Activated T-helper 1 cell treated with anti-CD3 and anti-CD28 coated beads, Interleukin-12 subunit alpha, Interleukin-12 subunit beta, Interleukin-2, Interleukin-4 antibody, amounts not matched to agents 30 ng/mL and 10 ng/mL and 1 ng/mL, durations not matched to agents 14 hours and 24 hours and 36 hours (primary cell): ENCODE measurements at regions not wholly inside any gene's neighbourhood (a gene's known extent, or its start where the extent isn't known, plus 50 kb on each side); places are given as distances from the start of the nearest gene placed in this dataset.

Source experiments
- DNase-seq: peaks from one replicate; pipeline ENCODE4 v3.0.0; 2021; ENCODE audit warnings: low spot score
- H3K27ac Mint-ChIP-seq: one replicate; pipeline ENCODE4 v1.8.0; 2021; ENCODE audit warnings: mild to moderate bottlenecking, mixed read lengths
- H3K27me3 Mint-ChIP-seq: one replicate; pipeline ENCODE4 v1.8.0; 2022; ENCODE audit warnings: mild to moderate bottlenecking, moderate library complexity, mixed read lengths; ENCODE audit not compliant: insufficient read depth
- H3K36me3 Mint-ChIP-seq: one replicate; pipeline ENCODE4 v1.8.0; 2021; ENCODE audit warnings: low read depth, mixed read lengths
- H3K4me1 Mint-ChIP-seq: one replicate; pipeline ENCODE4 v1.8.0; 2021; ENCODE audit warnings: low read depth, mixed read lengths
- H3K4me3 Mint-ChIP-seq: one replicate; pipeline ENCODE4 v1.8.0; 2021; ENCODE audit warnings: mild to moderate bottlenecking, moderate library complexity, mixed read lengths
- H3K9me3 Mint-ChIP-seq: one replicate; pipeline ENCODE4 v1.8.0; 2021; ENCODE audit warnings: mixed read lengths
- intact Hi-C: fragments of 100-400 bp; cut with micrococcal nuclease; formaldehyde crosslinking; loops from one replicate; pipeline ENCODE4 v1.15.1; 2024

DNA sequence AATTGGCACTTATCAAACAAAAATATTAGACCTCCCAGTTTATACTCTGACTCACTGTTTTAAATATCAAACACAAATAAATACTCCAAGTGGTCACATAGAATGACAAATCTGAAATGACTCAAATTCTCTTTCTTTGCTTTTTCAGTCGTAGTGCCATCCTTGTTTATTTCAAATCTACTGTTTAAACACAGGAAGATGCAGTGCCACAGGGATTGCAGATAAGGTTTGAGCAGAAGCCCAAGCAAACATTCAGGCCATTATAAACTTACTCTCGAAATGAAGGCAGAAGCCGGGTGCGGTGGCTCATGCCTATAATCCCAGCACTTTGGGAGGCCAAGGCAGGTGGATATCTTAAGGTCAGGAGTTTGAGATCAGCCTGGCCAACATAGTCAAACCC, 255.4 kb upstream of the PLXNA2 start:
- H3K4me3 Mint-ChIP-seq: no peak overlapping the region
- H3K27me3 Mint-ChIP-seq: no peaks in the 10 kb centered on the region
- intact Hi-C loops: no loop called here
- H3K9me3 Mint-ChIP-seq: no peaks in the 10 kb centered on the region
- DNase-seq: no peak
- H3K27ac Mint-ChIP-seq: no peak overlapping the region
- no peaks in the 10 kb centered on the region for H3K4me1 Mint-ChIP-seq
- no peaks in the 10 kb centered on the region for H3K36me3 Mint-ChIP-seq

DNA sequence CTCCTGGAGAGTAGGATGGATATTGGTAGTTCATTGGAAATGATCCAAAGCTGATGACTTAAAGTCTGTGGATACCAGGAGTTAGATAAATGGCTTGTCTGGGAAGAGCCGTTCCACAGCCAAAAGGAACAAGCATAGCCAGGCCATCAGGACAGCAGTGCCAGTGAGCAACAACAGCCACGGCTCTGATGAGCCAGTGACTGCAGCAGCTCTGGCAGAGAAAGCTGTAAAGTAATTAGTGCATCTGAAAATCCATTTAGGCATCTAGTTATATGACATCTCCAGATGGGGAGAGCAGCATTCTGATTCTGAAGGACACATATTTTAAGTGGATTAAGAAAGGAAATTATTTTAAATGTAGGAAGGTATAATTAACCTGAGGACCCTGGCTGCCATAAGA, 256.2 kb upstream of the PLXNA2 start:
- H3K36me3 Mint-ChIP-seq: no peaks in the 10 kb centered on the region
- no peaks in the 10 kb centered on the region for H3K9me3 Mint-ChIP-seq
- intact Hi-C loops: no loop called here
- no peaks in the 10 kb centered on the region for H3K4me1 Mint-ChIP-seq
- H3K27ac Mint-ChIP-seq: no peak overlapping the region
- no peak for DNase-seq
- no peaks in the 10 kb centered on the region for H3K27me3 Mint-ChIP-seq
- H3K4me3 Mint-ChIP-seq: no peak overlapping the region

DNA sequence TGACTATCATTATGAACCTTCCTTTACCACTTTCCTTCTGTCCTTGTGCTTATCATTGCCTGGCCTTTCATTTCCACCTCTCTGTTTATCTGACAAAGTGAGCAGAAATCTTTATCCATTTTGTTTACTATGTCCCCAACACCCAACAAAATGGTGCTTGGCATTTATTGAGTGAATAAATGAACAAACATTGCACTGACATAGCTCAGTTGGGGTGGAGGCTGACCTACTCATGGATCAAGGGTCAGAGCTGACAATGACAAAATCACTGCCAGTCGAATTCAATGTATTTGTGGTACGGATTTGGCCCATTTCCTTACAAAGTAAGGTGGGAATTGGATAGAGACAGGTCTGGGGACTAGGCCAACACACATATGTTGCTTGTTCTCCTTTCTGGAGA, 257.4 kb upstream of the PLXNA2 start:
- no peaks in the 10 kb centered on the region for H3K4me1 Mint-ChIP-seq
- H3K36me3 Mint-ChIP-seq: no peaks in the 10 kb centered on the region
- H3K9me3 Mint-ChIP-seq: no peaks in the 10 kb centered on the region
- DNase-seq: no peak
- intact Hi-C loops: no loop called here
- H3K27me3 Mint-ChIP-seq: no peaks in the 10 kb centered on the region
- H3K4me3 Mint-ChIP-seq: no peak overlapping the region
- no peak overlapping the region for H3K27ac Mint-ChIP-seq

DNA sequence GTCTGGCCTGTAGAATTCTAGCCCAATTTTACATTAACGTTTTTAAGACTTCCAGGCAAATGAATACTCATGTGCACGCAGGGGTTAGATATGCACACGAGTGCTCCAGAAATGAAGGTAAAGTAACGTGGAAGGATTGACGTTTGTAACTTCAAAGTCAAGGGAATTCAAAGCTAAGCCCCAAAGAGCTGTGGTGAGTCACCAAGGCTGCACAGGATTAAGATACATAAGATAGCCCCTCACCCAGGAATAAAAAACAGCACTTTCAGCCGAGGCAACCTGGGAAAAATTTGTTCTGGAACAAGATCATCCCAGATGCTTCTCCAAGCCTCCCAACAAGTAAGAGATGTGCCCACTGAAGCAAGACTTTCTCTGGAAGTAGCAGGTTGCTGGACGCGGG, 259.6 kb upstream of the PLXNA2 start:
- no peaks in the 10 kb centered on the region for H3K36me3 Mint-ChIP-seq
- intact Hi-C loops: no loop called here
- no peaks in the 10 kb centered on the region for H3K4me1 Mint-ChIP-seq
- DNase-seq: no peak
- H3K27ac Mint-ChIP-seq: no peak overlapping the region
- no peak overlapping the region for H3K4me3 Mint-ChIP-seq
- H3K27me3 Mint-ChIP-seq: peaks cover under 1% of the 10 kb centered on the region
- no peaks in the 10 kb centered on the region for H3K9me3 Mint-ChIP-seq

DNA sequence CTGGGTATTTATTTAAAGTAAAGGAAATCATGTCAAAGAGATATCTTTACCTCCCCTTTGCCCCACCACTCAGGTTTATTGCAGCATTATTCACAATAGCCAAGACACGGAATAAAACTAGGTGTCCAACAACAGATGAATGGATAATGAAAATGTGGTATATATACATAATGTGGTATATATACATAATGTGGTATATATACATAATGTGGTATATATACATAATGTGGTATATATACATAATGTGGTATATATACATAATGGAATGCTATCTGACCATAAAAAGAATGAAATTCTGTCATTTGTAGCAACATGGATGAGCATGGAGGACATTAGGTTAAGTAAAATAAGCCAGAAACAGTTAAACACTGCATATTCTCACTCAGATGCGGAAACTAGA, 262.6 kb upstream of the PLXNA2 start:
- no peak overlapping the region for H3K27ac Mint-ChIP-seq
- no peaks in the 10 kb centered on the region for H3K36me3 Mint-ChIP-seq
- no peak overlapping the region for H3K4me3 Mint-ChIP-seq
- no peak for DNase-seq
- H3K9me3 Mint-ChIP-seq: no peaks in the 10 kb centered on the region
- intact Hi-C loops: no loop called here
- no peaks in the 10 kb centered on the region for H3K4me1 Mint-ChIP-seq
- peaks cover 5% of the 10 kb centered on the region for H3K27me3 Mint-ChIP-seq

DNA sequence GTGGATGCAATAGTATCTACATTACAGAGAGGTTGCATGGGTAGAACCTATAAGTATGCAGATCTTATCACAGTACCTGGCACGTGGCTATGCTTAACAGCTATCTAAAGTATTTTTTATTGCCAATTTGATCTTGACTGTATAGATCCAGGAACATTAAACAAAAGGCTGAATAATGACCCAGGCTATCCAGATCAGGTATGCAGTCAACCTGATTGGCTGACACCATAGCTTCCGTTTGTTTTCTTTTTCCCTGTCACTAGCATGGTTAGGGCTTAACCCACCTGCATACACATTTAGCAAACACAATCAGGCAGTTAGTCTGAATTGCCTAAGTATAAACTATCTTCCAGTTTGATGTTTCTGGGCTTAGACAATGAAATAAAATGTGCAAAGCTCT, 264.9 kb upstream of the PLXNA2 start:
- intact Hi-C loops: no loop called here
- H3K36me3 Mint-ChIP-seq: no peaks in the 10 kb centered on the region
- H3K27ac Mint-ChIP-seq: no peak overlapping the region
- H3K27me3 Mint-ChIP-seq: peaks cover 9% of the 10 kb centered on the region
- H3K4me3 Mint-ChIP-seq: no peak overlapping the region
- H3K9me3 Mint-ChIP-seq: no peaks in the 10 kb centered on the region
- no peaks in the 10 kb centered on the region for H3K4me1 Mint-ChIP-seq
- no peak for DNase-seq

DNA sequence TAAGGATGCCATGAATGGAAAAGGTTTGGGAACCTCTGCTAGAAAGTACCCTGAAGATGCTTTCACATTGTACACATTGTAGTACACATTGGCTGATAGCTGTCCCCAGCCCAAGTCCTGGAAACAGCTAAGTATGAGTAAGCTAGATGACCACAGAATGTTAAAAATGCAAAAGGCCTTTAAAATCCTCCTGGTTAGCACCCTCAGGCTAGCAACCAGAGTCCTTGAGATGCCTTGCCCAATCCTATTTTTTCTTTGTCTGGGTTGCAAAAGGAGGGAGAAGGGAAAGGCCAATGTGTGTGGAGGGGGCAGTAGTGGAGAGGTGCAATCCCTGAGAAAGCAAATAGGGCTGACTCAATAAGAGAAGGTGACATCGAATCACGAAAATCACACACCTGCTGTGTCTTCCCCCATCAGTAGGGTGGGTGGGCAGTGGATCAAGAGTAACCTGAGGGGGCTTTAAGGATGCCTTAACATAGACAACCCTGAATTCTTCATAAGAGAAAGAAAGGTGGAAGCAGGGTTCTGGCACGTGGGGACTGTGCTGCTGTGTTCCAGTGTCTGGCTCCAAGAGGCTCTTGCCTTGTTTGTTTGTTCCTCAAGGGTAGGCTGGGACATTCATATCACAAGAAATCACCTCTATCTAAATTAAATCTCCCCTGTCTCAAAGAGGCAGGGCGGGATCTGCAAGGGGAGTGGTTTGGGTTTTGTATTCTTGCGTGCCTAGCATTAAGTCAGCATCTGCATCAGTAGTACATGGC, 266.2 kb upstream of the PLXNA2 start:
- Mint-ChIP-seq H3K27ac (no peak overlapping the region), H3K4me1 (no peaks in the 10 kb centered on the region), H3K9me3 (no peaks in the 10 kb centered on the region), H3K27me3 (peaks cover 9% of the 10 kb centered on the region), H3K36me3 (no peaks in the 10 kb centered on the region), H3K4me3 (no peak overlapping the region)
- intact Hi-C loops: no loop called here
- no peak for DNase-seq

DNA sequence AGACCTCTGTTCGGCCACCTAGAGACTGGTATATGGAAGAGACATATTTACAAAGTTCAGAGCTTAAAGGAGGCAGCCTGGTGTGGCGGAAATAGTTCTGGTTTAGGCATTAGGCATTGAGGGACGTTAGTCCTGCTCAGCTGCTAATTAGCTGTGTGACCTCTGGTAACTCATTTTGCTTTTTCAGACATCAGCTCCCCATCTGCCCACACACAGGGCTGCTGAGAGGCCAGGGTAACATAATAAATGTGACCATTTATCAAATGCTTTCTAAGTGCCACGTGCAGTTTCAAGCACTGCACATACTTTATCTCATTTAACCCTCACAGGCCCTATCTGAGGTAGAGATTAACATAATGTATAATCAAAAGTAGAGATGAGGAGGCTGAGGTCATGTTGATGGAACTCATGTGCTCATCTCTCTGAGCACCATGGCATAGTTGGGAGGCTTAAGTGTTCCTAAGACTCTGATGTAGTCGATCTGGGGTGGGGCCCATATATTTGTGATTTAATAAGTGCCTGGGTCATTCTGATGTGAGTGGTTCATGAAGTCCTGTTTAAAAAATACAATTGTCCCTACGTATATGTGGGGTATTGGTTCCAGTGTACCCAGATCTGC, 267.2 kb upstream of the PLXNA2 start:
- intact Hi-C loops: no loop called here

DNA sequence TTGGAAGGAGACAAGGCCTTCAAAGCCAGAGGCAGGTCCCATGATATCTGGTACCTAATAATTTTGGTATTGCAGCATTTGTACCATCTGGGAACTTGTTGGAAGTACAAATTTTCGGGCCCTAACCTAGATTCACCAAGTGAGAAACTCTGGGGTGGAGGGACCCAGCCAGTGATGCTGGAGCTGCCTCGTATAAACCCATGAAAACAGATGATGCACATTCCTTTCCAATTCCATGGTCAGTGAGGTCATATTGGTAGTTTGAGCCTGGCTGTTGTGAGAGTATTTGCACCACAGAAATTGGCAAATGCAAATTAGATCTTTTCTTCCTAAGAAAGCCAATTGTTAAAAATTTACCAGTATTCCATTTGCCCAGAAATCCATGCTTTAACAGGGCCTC, 269.6 kb upstream of the PLXNA2 start:
- Mint-ChIP-seq H3K4me1 (no peaks in the 10 kb centered on the region), H3K27me3 (peaks cover 8% of the 10 kb centered on the region), H3K9me3 (no peaks in the 10 kb centered on the region), H3K27ac (no peak overlapping the region), H3K36me3 (no peaks in the 10 kb centered on the region), H3K4me3 (no peak overlapping the region)
- intact Hi-C loops: no loop called here
- no peak for DNase-seq

More for the DNA sequence above, 267.2 kb upstream of the PLXNA2 start:
- no peaks in the 10 kb centered on the region for H3K36me3 Mint-ChIP-seq
- H3K4me3 Mint-ChIP-seq: no peak overlapping the region
- no peak for DNase-seq
- H3K27me3 Mint-ChIP-seq: peaks cover 9% of the 10 kb centered on the region
- no peaks in the 10 kb centered on the region for H3K4me1 Mint-ChIP-seq
- H3K27ac Mint-ChIP-seq: no peak overlapping the region
- H3K9me3 Mint-ChIP-seq: no peaks in the 10 kb centered on the region

DNA sequence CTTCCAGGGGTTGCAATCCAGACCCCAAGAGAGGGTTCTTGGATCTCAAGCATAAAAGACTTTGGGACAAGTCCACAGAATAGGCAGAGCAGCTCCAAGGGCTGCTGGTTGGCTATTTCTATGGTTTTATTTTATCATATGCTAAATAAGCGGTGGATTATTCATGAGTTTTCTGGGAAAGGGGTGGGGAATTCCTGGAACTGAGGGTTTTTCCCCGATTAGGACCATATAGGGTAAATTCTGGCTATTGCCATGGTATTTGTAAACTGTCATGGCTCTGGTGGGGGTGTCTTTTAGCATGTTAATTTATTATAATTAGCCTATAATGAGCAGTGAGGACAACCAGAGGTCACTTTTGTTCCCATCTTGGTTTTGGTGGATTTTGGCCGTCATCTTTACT, 270.9 kb upstream of the PLXNA2 start:
- H3K36me3 Mint-ChIP-seq: no peaks in the 10 kb centered on the region
- no peak for DNase-seq
- peaks cover 7% of the 10 kb centered on the region for H3K27me3 Mint-ChIP-seq
- H3K4me3 Mint-ChIP-seq: no peak overlapping the region
- H3K27ac Mint-ChIP-seq: no peak overlapping the region
- no peaks in the 10 kb centered on the region for H3K9me3 Mint-ChIP-seq
- intact Hi-C loops: no loop called here
- H3K4me1 Mint-ChIP-seq: no peaks in the 10 kb centered on the region

DNA sequence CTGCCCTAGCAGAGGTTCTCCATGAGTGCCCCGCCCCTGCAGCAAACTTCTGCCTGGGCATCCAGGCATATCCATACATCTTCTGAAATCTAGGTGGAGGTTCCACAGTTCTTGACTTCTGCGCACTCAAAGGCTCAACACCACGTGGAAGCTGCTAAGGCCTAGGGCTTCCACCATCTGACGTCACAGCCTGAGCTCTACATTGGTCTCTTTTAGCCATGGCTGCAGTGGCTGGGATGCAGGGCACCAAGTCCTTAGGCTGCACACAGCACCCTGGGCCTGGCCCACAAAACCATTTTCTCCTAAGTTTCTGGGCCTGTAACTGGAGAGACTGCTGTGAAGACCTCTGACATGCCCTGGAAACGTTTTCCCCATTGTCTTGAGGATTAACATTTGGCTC, 272.6 kb upstream of the PLXNA2 start:
- Mint-ChIP-seq H3K9me3 (no peaks in the 10 kb centered on the region), H3K36me3 (no peaks in the 10 kb centered on the region), H3K27me3 (peaks cover 9% of the 10 kb centered on the region), H3K4me3 (no peak overlapping the region), H3K27ac (no peak overlapping the region), H3K4me1 (no peaks in the 10 kb centered on the region)
- DNase-seq: no peak
- intact Hi-C loops: no loop called here

DNA sequence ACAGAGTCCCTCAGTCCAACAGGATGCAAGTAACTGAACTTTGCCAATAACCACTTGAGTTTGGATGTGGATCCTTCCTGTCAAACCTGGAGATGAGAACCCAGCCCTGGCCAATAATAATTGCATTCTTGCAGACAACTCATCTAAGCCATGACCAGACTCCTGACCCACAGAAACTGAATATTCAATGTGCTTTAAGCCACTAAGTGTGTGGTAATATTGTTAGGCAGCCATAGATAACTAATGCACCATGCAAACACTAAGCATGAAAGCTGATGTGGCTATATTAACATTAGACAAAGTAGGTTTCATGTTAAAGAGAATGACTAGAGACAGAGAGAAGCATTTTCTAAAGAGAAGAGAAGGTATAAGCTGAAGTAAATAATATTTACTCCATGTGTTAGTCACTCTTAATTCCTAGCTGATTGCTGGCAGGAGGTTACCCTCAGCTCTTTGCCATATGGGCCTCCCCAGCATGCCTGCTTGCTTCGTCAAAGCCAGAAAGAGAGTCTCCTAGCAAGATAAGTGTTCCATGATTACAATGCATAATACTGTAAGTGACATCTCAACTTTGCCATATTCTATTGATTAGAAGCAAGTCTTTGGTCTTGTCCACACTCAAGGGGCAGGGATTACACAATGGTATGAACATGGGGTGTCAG, 276.4 kb upstream of the PLXNA2 start:
- no peak overlapping the region for H3K27ac Mint-ChIP-seq
- no peak for DNase-seq
- intact Hi-C loops: no loop called here
- H3K27me3 Mint-ChIP-seq: peaks cover 6% of the 10 kb centered on the region
- H3K4me3 Mint-ChIP-seq: no peak overlapping the region
- H3K4me1 Mint-ChIP-seq: no peaks in the 10 kb centered on the region
- H3K36me3 Mint-ChIP-seq: no peaks in the 10 kb centered on the region
- H3K9me3 Mint-ChIP-seq: no peaks in the 10 kb centered on the region

DNA sequence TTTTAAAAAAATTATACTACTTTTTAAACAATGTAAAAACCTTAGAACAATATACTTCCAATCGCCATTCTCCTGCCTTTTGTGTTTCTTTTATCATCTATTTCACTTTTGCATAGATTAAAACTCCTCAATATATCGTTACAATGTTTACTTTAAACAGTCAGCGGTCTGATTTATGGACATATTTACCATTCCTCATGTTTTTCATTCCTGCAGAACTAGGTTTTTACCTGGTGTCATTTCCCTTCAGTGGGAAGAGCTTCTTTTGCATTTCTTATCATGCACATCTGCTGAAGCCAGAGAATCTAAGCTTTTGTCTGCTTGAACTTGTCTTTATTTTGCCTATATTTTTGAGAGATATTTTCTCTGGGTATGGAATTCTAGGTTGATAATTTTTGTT, 277.4 kb upstream of the PLXNA2 start:
- intact Hi-C loops: no loop called here
- H3K4me3 Mint-ChIP-seq: no peak overlapping the region
- peaks cover 6% of the 10 kb centered on the region for H3K27me3 Mint-ChIP-seq
- no peak overlapping the region for H3K27ac Mint-ChIP-seq
- no peak for DNase-seq
- H3K9me3 Mint-ChIP-seq: no peaks in the 10 kb centered on the region
- no peaks in the 10 kb centered on the region for H3K4me1 Mint-ChIP-seq
- H3K36me3 Mint-ChIP-seq: no peaks in the 10 kb centered on the region
